WERI-Rb-1 (cell line): ENCODE measurements at regions not wholly inside any gene's neighbourhood (a gene's known extent, or its start where the extent isn't known, plus 50 kb on each side); places are given as distances from the start of the nearest gene placed in this dataset.

Experiments
- DNase-seq: peaks from one replicate; pipeline ENCODE4 v3.0.0-alpha.2; 2020
- H3K27ac ChIP-seq: fragments of 250-450 bp; sonication (Bioruptor Pico); 2 replicates; pipeline ENCODE4 v1.5.1; 2020; ENCODE audit warnings: mild to moderate bottlenecking, moderate library complexity
- H3K27me3 ChIP-seq: fragments of 250-450 bp; sonication (Bioruptor Pico); 2 replicates; pipeline ENCODE4 v1.5.1; 2021; ENCODE audit warnings: mild to moderate bottlenecking, low read depth, moderate library complexity; ENCODE audit not compliant: insufficient read depth, severe bottlenecking
- H3K36me3 ChIP-seq: fragments of 250-450 bp; sonication (Bioruptor Pico); 2 replicates; pipeline ENCODE4 v1.5.1; 2020; ENCODE audit warnings: mild to moderate bottlenecking, moderate library complexity
- H3K4me3 ChIP-seq: 2 replicates; pipeline ENCODE4 v1.5.1; 2011; ENCODE audit warnings: low read depth, mild to moderate bottlenecking, control low read depth, low read length
- H3K9me3 ChIP-seq: fragments of 250-450 bp; sonication (Bioruptor Pico); 2 replicates; pipeline ENCODE4 v1.5.1; 2021; ENCODE audit warnings: mild to moderate bottlenecking, moderate library complexity; ENCODE audit not compliant: severe bottlenecking
- TF ChIP-seq, protein P1 (sequence below): IDR thresholded peaks from 2 replicates; pipeline ENCODE4 v1.5.1; 2011; ENCODE audit warnings: low read depth, mild to moderate bottlenecking, control low read depth, inconsistent platforms, low read length

DNA sequence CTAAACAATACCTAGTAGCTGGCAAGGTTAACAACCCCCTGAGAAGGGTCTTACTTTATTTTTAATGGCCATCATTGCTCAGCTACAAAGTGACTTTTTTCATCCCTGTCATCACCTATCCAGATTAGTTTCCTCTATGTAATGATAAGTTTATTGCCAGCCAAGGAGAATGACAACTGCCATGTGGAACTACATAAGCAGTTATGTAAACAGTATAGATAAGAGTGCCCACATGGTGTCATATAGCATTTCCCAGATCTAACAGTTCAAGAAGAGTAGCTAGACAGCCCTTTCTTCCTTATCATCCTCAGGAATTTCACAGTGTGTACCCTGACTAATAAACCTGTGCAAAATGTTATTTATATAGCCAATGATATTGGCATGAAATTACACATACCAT is 240.2 kb upstream of the PIK3C3 start:
- no peaks in the 10 kb centered on the region for H3K9me3 ChIP-seq
- no peak for DNase-seq
- H3K36me3 ChIP-seq: no peaks in the 10 kb centered on the region
- no peaks in the 10 kb centered on the region for H3K27me3 ChIP-seq
- no peak overlapping the region for H3K27ac ChIP-seq
- TF ChIP-seq, protein P1, sequence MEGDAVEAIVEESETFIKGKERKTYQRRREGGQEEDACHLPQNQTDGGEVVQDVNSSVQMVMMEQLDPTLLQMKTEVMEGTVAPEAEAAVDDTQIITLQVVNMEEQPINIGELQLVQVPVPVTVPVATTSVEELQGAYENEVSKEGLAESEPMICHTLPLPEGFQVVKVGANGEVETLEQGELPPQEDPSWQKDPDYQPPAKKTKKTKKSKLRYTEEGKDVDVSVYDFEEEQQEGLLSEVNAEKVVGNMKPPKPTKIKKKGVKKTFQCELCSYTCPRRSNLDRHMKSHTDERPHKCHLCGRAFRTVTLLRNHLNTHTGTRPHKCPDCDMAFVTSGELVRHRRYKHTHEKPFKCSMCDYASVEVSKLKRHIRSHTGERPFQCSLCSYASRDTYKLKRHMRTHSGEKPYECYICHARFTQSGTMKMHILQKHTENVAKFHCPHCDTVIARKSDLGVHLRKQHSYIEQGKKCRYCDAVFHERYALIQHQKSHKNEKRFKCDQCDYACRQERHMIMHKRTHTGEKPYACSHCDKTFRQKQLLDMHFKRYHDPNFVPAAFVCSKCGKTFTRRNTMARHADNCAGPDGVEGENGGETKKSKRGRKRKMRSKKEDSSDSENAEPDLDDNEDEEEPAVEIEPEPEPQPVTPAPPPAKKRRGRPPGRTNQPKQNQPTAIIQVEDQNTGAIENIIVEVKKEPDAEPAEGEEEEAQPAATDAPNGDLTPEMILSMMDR: no peak
- H3K4me3 ChIP-seq: no peak overlapping the region

DNA sequence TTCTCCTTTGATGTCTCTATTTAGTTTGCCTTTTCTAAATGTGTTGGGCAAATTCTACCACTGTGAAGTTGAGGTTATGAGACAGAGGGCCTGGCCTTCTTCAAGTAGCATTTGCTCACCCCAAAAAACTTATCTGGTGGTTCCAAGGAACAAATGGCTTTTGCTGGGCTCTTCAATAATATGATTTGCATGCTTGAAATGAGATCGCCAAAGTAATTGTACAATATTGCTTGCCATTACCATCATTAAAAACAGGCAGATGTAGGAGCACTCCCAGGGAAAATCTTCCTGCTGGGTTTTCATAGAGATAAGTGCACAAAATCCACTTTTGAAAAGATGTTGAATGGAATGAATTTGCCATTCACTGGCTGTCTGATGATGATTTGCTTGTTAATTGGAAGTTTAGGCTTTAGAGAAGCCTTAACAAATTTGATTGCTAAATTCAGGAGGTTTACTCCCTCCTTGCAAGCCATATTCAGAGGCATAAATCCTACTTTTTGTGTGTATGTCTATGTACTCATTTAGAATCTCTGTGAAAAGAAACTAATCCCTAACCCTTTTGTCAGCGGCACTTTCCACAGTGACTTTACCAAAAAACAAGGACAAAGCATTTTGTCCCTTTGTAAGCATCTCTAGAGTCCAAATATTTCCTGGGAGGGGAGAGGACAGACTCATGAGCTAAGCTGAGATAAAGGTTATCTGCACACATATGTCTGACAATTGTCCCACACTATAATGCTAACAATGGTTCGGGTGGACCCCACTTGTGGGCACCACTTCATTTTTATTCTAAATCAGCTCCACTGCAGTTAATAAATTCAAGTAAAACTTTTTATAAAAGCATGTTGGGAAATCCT is 240.8 kb upstream of the PIK3C3 start:
- no peak for DNase-seq
- H3K27me3 ChIP-seq: no peaks in the 10 kb centered on the region
- H3K36me3 ChIP-seq: no peaks in the 10 kb centered on the region
- no peak overlapping the region for H3K4me3 ChIP-seq
- H3K9me3 ChIP-seq: no peaks in the 10 kb centered on the region
- no peak overlapping the region for H3K27ac ChIP-seq
- TF ChIP-seq, protein P1: no peak

DNA sequence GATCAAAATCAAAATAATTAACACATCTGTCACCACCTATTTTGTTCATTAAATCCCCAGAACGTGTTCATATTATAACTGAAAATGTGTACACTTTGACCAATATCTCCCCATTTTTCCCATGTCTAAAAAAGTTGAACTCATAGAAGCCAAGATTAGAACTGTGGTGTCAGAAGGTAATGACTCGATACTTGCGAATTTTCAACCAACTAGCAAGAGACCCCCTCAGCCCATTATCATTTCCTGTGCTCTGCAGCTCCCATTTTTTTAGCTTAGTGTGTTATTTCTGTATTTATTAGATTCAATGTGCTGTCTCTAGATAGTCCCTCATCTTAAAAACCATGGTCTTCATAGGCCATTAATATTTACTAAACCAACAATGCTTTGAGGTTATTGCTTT is 248.7 kb upstream of the PIK3C3 start:
- TF ChIP-seq, protein P1: no peak
- H3K4me3 ChIP-seq: no peak overlapping the region

DNA sequence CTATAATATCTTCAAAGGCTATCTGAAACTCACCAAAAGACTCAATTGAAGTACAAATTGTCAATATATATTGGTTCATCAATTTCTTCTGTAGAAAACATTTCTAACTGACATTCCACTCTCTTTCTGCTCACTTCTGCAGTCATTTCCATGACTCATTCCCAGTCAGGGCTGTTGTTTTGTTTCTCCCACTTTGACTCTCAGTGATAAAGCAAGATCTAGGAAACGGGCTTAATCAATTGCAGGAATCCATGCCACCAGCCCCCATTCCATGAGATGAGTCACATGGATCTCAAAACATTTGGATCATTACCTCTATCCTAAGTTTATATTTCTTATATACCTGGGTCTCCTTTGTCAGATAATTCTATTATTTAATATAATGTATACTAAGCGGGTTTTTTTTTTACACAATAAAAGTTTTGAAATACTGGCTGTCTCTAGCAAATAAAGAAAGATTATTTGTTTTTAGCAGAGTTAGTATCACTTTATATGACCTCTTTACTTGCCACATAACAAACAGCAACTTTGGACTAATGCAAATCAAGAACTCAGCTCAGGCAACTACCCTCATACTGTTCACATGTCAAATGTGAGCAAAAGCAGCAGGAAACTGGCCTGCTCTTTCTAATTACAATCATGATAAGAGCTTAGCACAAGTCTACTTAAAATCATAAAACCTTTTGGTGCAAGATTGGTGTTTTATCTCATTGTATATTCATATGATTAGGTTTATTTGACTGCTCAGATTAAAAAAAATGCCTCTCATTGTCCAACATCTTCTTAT is 251.1 kb upstream of the PIK3C3 start:
- Histone ChIP-seq H3K36me3 (no peaks in the 10 kb centered on the region), H3K4me3 (no peak overlapping the region), H3K27me3 (no peaks in the 10 kb centered on the region), H3K27ac (no peak overlapping the region), H3K9me3 (no peaks in the 10 kb centered on the region)
- TF ChIP-seq, protein P1: no peak
- DNase-seq: no peak

More for the DNA sequence above, 248.7 kb upstream of the PIK3C3 start:
- H3K9me3 ChIP-seq: no peaks in the 10 kb centered on the region
- H3K36me3 ChIP-seq: no peaks in the 10 kb centered on the region
- no peak overlapping the region for H3K27ac ChIP-seq
- H3K27me3 ChIP-seq: no peaks in the 10 kb centered on the region
- DNase-seq: no peak

DNA sequence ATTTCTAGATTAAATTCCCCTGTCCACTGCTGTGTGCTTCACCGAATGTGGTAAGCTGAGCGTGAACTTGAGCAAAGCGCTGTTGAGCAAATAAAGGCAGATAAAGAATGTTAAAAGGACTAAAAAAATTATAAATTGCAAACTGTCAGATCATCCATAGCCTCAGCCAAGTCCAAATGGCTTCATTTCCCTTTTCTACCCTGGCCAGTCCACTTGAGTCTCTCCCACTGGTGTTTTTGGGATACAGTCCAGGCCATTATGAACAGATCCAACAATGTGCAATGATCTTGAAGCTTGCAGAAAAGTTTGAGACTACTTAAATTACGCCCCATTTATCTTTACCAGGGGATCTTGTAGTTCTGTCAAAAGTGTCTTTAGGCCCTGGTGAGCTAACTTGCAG is 254.6 kb upstream of the PIK3C3 start:
- TF ChIP-seq, protein P1: no peak
- H3K27me3 ChIP-seq: no peaks in the 10 kb centered on the region
- no peak for DNase-seq
- H3K4me3 ChIP-seq: no peak overlapping the region
- H3K36me3 ChIP-seq: no peaks in the 10 kb centered on the region
- no peaks in the 10 kb centered on the region for H3K9me3 ChIP-seq
- no peak overlapping the region for H3K27ac ChIP-seq
